Activated CD4-positive, alpha-beta memory T cell treated with anti-CD3 and anti-CD28 coated beads for 36 hours (primary cell): ENCODE measurements at regions not wholly inside any gene's neighbourhood (a gene's known extent, or its start where the extent isn't known, plus 50 kb on each side); places are given as distances from the start of the nearest gene placed in this dataset.

Source experiments
- CTCF ChIA-PET: fragments of 350-600 bp; sonication (Branson Sonifier 250); formaldehyde crosslinking; loops from one replicate; lab custom pipeline; 2021; ENCODE audit warnings: antibody characterized with exemption, inconsistent platforms; lab: Charles Lee
- POLR2A ChIA-PET: fragments of 350-600 bp; sonication (Branson Sonifier 250); formaldehyde crosslinking; loops from one replicate; lab custom pipeline; 2021; ENCODE audit warnings: antibody characterized with exemption; lab: Charles Lee
- DNase-seq: peaks from one replicate; pipeline ENCODE4 v3.0.0-alpha.2; 2020
- H3K27ac Mint-ChIP-seq: one replicate; pipeline ENCODE4 v1.8.0; 2021; ENCODE audit warnings: mixed read lengths
- H3K27me3 Mint-ChIP-seq: one replicate; pipeline ENCODE4 v1.8.0; 2021; ENCODE audit warnings: mixed read lengths
- H3K36me3 Mint-ChIP-seq: one replicate; pipeline ENCODE4 v1.8.0; 2021; ENCODE audit warnings: mixed read lengths
- H3K4me1 Mint-ChIP-seq: one replicate; pipeline ENCODE4 v1.8.0; 2021; ENCODE audit warnings: low read depth, mixed read lengths
- H3K4me3 Mint-ChIP-seq: one replicate; pipeline ENCODE4 v1.8.0; 2021; ENCODE audit warnings: mild to moderate bottlenecking, mixed read lengths
- H3K9me3 Mint-ChIP-seq: one replicate; pipeline ENCODE4 v1.8.0; 2021; ENCODE audit warnings: mixed read lengths
- intact Hi-C: fragments of 100-400 bp; cut with micrococcal nuclease; formaldehyde crosslinking; loops from one replicate; pipeline ENCODE4 v1.15.1; 2023

GRCh38 chr4:137387924-137388323 is 144.4 kb downstream of the PCDH18 start:
- POLR2A ChIA-PET: no interaction called here
- Mint-ChIP-seq H3K27ac (no peak overlapping the region), H3K4me1 (no peaks in the 10 kb centered on the region), H3K27me3 (no peaks in the 10 kb centered on the region), H3K9me3 (peaks cover 4% of the 10 kb centered on the region), H3K36me3 (no peaks in the 10 kb centered on the region), H3K4me3 (no peak overlapping the region)
- no peak for DNase-seq
- intact Hi-C loops: no loop called here
- CTCF ChIA-PET: no interaction called here

- DNase-seq: no peak
- no peaks in the 10 kb centered on the region for H3K4me1 Mint-ChIP-seq
- no peaks in the 10 kb centered on the region for H3K27me3 Mint-ChIP-seq
- POLR2A ChIA-PET: no interaction called here
- CTCF ChIA-PET: no interaction called here
- H3K9me3 Mint-ChIP-seq: peaks cover 6% of the 10 kb centered on the region
- no peak overlapping the region for H3K27ac Mint-ChIP-seq
- intact Hi-C loops: no loop called here
- H3K4me3 Mint-ChIP-seq: no peak overlapping the region
- H3K36me3 Mint-ChIP-seq: no peaks in the 10 kb centered on the region
These were observed 147.8 kb downstream of the PCDH18 start for GRCh38 chr4:137384476-137384875.

GRCh38 chr4:137378821-137379220 is 153.5 kb downstream of the PCDH18 start:
- POLR2A ChIA-PET: no interaction called here
- Mint-ChIP-seq H3K36me3 (no peaks in the 10 kb centered on the region), H3K4me3 (no peak overlapping the region), H3K27ac (no peak overlapping the region), H3K4me1 (no peaks in the 10 kb centered on the region), H3K27me3 (no peaks in the 10 kb centered on the region), H3K9me3 (peaks cover 11% of the 10 kb centered on the region)
- CTCF ChIA-PET: no interaction called here
- DNase-seq: no peak
- intact Hi-C loops: no loop called here

GRCh38 chr4:137378393-137378792 is 153.9 kb downstream of the PCDH18 start:
- no peak overlapping the region for H3K4me3 Mint-ChIP-seq
- no peaks in the 10 kb centered on the region for H3K4me1 Mint-ChIP-seq
- H3K36me3 Mint-ChIP-seq: no peaks in the 10 kb centered on the region
- ChIA-PET POLR2A (no interaction called here), CTCF (no interaction called here)
- no peaks in the 10 kb centered on the region for H3K27me3 Mint-ChIP-seq
- no peak overlapping the region for H3K27ac Mint-ChIP-seq
- no peak for DNase-seq
- intact Hi-C loops: no loop called here
- H3K9me3 Mint-ChIP-seq: peaks cover 7% of the 10 kb centered on the region

- Mint-ChIP-seq H3K4me1 (no peaks in the 10 kb centered on the region), H3K9me3 (peaks cover 7% of the 10 kb centered on the region), H3K27me3 (no peaks in the 10 kb centered on the region), H3K27ac (no peak overlapping the region), H3K4me3 (no peak overlapping the region), H3K36me3 (no peaks in the 10 kb centered on the region)
- intact Hi-C loops: no loop called here
- CTCF ChIA-PET: no interaction called here
- DNase-seq: no peak
- POLR2A ChIA-PET: no interaction called here
These were observed 156.0 kb downstream of the PCDH18 start for GRCh38 chr4:137376312-137376711.

- Mint-ChIP-seq H3K27me3 (no peaks in the 10 kb centered on the region), H3K9me3 (peaks cover 7% of the 10 kb centered on the region), H3K4me1 (no peaks in the 10 kb centered on the region), H3K36me3 (no peaks in the 10 kb centered on the region), H3K27ac (no peak overlapping the region), H3K4me3 (no peak overlapping the region)
- CTCF ChIA-PET: no interaction called here
- intact Hi-C loops: no loop called here
- POLR2A ChIA-PET: no interaction called here
- DNase-seq: no peak
These were observed 157.0 kb downstream of the PCDH18 start for GRCh38 chr4:137375111-137375850.

- DNase-seq: no peak
- Mint-ChIP-seq H3K36me3 (no peaks in the 10 kb centered on the region), H3K27me3 (no peaks in the 10 kb centered on the region), H3K4me3 (no peak overlapping the region), H3K27ac (no peak overlapping the region), H3K4me1 (no peaks in the 10 kb centered on the region), H3K9me3 (no peaks in the 10 kb centered on the region)
- POLR2A ChIA-PET: no interaction called here
- CTCF ChIA-PET: no interaction called here
- intact Hi-C loops: no loop called here
These were observed 161.6 kb downstream of the PCDH18 start for GRCh38 chr4:137370679-137371078.

GRCh38 chr4:137370206-137370633 is 162.1 kb downstream of the PCDH18 start:
- CTCF ChIA-PET: no interaction called here
- no peak for DNase-seq

GRCh38 chr4:137367620-137368019 is 164.7 kb downstream of the PCDH18 start:
- ChIA-PET CTCF (no interaction called here), POLR2A (no interaction called here)
- Mint-ChIP-seq H3K27me3 (no peaks in the 10 kb centered on the region), H3K4me3 (no peak overlapping the region), H3K4me1 (no peaks in the 10 kb centered on the region), H3K9me3 (no peaks in the 10 kb centered on the region), H3K36me3 (no peaks in the 10 kb centered on the region), H3K27ac (no peak overlapping the region)
- no peak for DNase-seq
- intact Hi-C loops: no loop called here

More at GRCh38 chr4:137370206-137370633, 162.1 kb downstream of the PCDH18 start:
- H3K27ac Mint-ChIP-seq: no peak overlapping the region
- POLR2A ChIA-PET: no interaction called here
- intact Hi-C loops: no loop called here
- no peaks in the 10 kb centered on the region for H3K4me1 Mint-ChIP-seq
- no peaks in the 10 kb centered on the region for H3K27me3 Mint-ChIP-seq
- no peak overlapping the region for H3K4me3 Mint-ChIP-seq
- H3K9me3 Mint-ChIP-seq: no peaks in the 10 kb centered on the region
- no peaks in the 10 kb centered on the region for H3K36me3 Mint-ChIP-seq

- ChIA-PET POLR2A (no interaction called here), CTCF (no interaction called here)
- no peak overlapping the region for H3K4me3 Mint-ChIP-seq
- no peak overlapping the region for H3K27ac Mint-ChIP-seq
- no peaks in the 10 kb centered on the region for H3K27me3 Mint-ChIP-seq
- H3K9me3 Mint-ChIP-seq: no peaks in the 10 kb centered on the region
- intact Hi-C loops: no loop called here
- no peaks in the 10 kb centered on the region for H3K4me1 Mint-ChIP-seq
- H3K36me3 Mint-ChIP-seq: no peaks in the 10 kb centered on the region
- no peak for DNase-seq
These were observed 168.8 kb downstream of the PCDH18 start for GRCh38 chr4:137363496-137363895.

GRCh38 chr4:137361756-137362470 is 170.4 kb downstream of the PCDH18 start:
- Mint-ChIP-seq H3K9me3 (peaks cover 2% of the 10 kb centered on the region), H3K27ac (no peak overlapping the region), H3K36me3 (no peaks in the 10 kb centered on the region), H3K4me1 (no peaks in the 10 kb centered on the region), H3K27me3 (no peaks in the 10 kb centered on the region), H3K4me3 (no peak overlapping the region)
- ChIA-PET CTCF (no interaction called here), POLR2A (no interaction called here)
- intact Hi-C loops: no loop called here
- DNase-seq: no peak

- Mint-ChIP-seq H3K36me3 (no peaks in the 10 kb centered on the region), H3K27ac (no peak overlapping the region), H3K27me3 (no peaks in the 10 kb centered on the region), H3K4me1 (no peaks in the 10 kb centered on the region), H3K4me3 (no peak overlapping the region), H3K9me3 (peaks cover 6% of the 10 kb centered on the region)
- ChIA-PET CTCF (no interaction called here), POLR2A (no interaction called here)
- intact Hi-C loops: no loop called here
- no peak for DNase-seq
These were observed 171.5 kb downstream of the PCDH18 start for GRCh38 chr4:137360761-137361160.
